IMR-90 (cell line): ENCODE measurements at regions not wholly inside any gene's neighbourhood (a gene's known extent, or its start where the extent isn't known, plus 50 kb on each side); places are given as distances from the start of the nearest gene placed in this dataset.

ENCODE experiments used
- ATAC-seq: fragments of 200-7000 bp; cut with Tn5 transposase; 2 replicates; pipeline ENCODE4 v1.9.1; 2020; ENCODE audit warnings: low read depth, mild to moderate bottlenecking, moderate library complexity
- BruUV-seq: library from RNA; stranded (reverse); fragments of 400-500 nt; replicated peaks from 2 replicates; lab custom pipeline; 2021; lab: Mats Ljungman, UMichigan
- CTCF ChIA-PET: fragments of 300-600 bp; formaldehyde crosslinking; extraction: SDS; loops from one replicate; lab custom pipeline; 2021; ENCODE audit warnings: antibody characterized with exemption; lab: Yijun Ruan, JAX
- POLR2A ChIA-PET: fragments of 300-600 bp; sonication (Branson Sonifier 250); formaldehyde crosslinking; loops from one replicate; lab custom pipeline; 2022; ENCODE audit warnings: antibody characterized with exemption; ENCODE audit not compliant: unreplicated experiment; lab: Charles Lee
- DNase-seq: peaks from one replicate; pipeline ENCODE4 v3.0.0; 2013
- H2AFZ ChIP-seq: replicated peaks from 2 replicates; pipeline ENCODE3; 2013; ENCODE audit warnings: low read length, mild to moderate bottlenecking; ENCODE audit not compliant: poor library complexity
- H2AK5ac ChIP-seq: 2 replicates; pipeline ENCODE4 v1.6.1; 2013; ENCODE audit warnings: low read depth, low read length, inconsistent platforms
- H2AK9ac ChIP-seq: replicated peaks from 2 replicates; pipeline ENCODE3; 2013; ENCODE audit warnings: mild to moderate bottlenecking, low read depth, low read length, moderate library complexity; ENCODE audit not compliant: poor library complexity
- H2BK120ac ChIP-seq: 2 replicates; pipeline ENCODE4 v1.6.1; 2013; ENCODE audit warnings: low read depth, low read length, inconsistent platforms
- H2BK15ac ChIP-seq: 3 replicates; pipeline ENCODE4 v1.6.1; 2013; ENCODE audit warnings: low read depth, low read length, inconsistent platforms
- H2BK20ac ChIP-seq: 2 replicates; pipeline ENCODE4 v1.6.1; 2013; ENCODE audit warnings: low read depth, mild to moderate bottlenecking, inconsistent platforms, low read length, moderate library complexity
- H2BK5ac ChIP-seq: 2 replicates; pipeline ENCODE4 v1.6.1; 2013; ENCODE audit warnings: mild to moderate bottlenecking, low read depth, low read length, inconsistent platforms; ENCODE audit not compliant: poor library complexity, severe bottlenecking
- H3K14ac ChIP-seq: replicated peaks from 2 replicates; pipeline ENCODE4 v1.6.1; 2013; ENCODE audit warnings: low read depth, low read length, inconsistent platforms
- H3K18ac ChIP-seq: 2 replicates; pipeline ENCODE4 v1.6.1; 2013; ENCODE audit warnings: low read depth, low read length, control low read depth
- H3K23ac ChIP-seq: 2 replicates; pipeline ENCODE4 v1.6.1; 2013; ENCODE audit warnings: low read depth, low read length, inconsistent platforms
- H3K27ac ChIP-seq: 2 replicates; pipeline ENCODE4 v1.5.1; 2013; ENCODE audit warnings: mild to moderate bottlenecking, control low read depth, low read length; ENCODE audit not compliant: insufficient read depth
- H3K27me3 ChIP-seq: 2 replicates; pipeline ENCODE4 v1.6.1; 2013; ENCODE audit warnings: low read length; ENCODE audit not compliant: control insufficient read depth, insufficient read depth
- H3K36me3 ChIP-seq: 2 replicates; pipeline ENCODE4 v1.6.1; 2013; ENCODE audit warnings: low read length, mixed read lengths; ENCODE audit not compliant: control insufficient read depth, insufficient read depth
- H3K4ac ChIP-seq: 2 replicates; pipeline ENCODE4 v1.6.1; 2013; ENCODE audit warnings: low read depth, low read length, inconsistent platforms
- H3K4me1 ChIP-seq: 2 replicates; pipeline ENCODE4 v1.6.1; 2013; ENCODE audit warnings: low read length, mixed read lengths; ENCODE audit not compliant: control insufficient read depth, insufficient read depth
- H3K4me2 ChIP-seq: 2 replicates; pipeline ENCODE4 v1.6.1; 2013; ENCODE audit warnings: low read depth, mild to moderate bottlenecking, control low read depth, low read length, moderate library complexity
- H3K4me3 ChIP-seq: 2 replicates; pipeline ENCODE4 v1.5.1; 2013; ENCODE audit warnings: low read depth, mild to moderate bottlenecking, control low read depth, low read length, moderate library complexity; ENCODE audit not compliant: insufficient read depth
- H3K56ac ChIP-seq: 2 replicates; pipeline ENCODE4 v1.6.1; 2013; ENCODE audit warnings: low read length, inconsistent platforms; ENCODE audit not compliant: insufficient read depth; ENCODE audit errors: extremely low read depth
- H3K79me1 ChIP-seq, 2 experiments: 2 replicates each; pipeline ENCODE4 v1.6.1; 2013; ENCODE audit warnings: low read length in 2 of 2, inconsistent platforms in 1 of 2, low read depth in 1 of 2
- H3K9ac ChIP-seq: 2 replicates; pipeline ENCODE4 v1.6.1; 2013; ENCODE audit warnings: low read depth, low read length, control low read depth
- H3K9me1 ChIP-seq: 2 replicates; pipeline ENCODE4 v1.6.1; 2013; ENCODE audit warnings: low read length, inconsistent platforms; ENCODE audit not compliant: insufficient read depth
- H3K9me3 ChIP-seq: 2 replicates; pipeline ENCODE4 v1.6.1; 2013; ENCODE audit warnings: low read length; ENCODE audit not compliant: control insufficient read depth, insufficient read depth
- H4K20me1 ChIP-seq: 2 replicates; pipeline ENCODE4 v1.6.1; 2013; ENCODE audit warnings: low read length, inconsistent platforms; ENCODE audit not compliant: insufficient read depth
- H4K5ac ChIP-seq: 2 replicates; pipeline ENCODE4 v1.6.1; 2013; ENCODE audit warnings: mild to moderate bottlenecking, low read depth, low read length, control low read depth
- H4K8ac ChIP-seq, 2 experiments: 2 replicates each; pipeline ENCODE4 v1.6.1; 2013; ENCODE audit warnings: low read depth in 2 of 2, low read length in 2 of 2, control low read depth in 1 of 2, inconsistent platforms in 1 of 2
- H4K91ac ChIP-seq: 2 replicates; pipeline ENCODE4 v1.6.1; 2013; ENCODE audit warnings: low read depth, low read length, inconsistent platforms; ENCODE audit not compliant: insufficient read depth
- BHLHE40 ChIP-seq: fragments of 150-350 bp; IDR thresholded peaks from 2 replicates; pipeline ENCODE4 v1.6.1; 2016; ENCODE audit warnings: mild to moderate bottlenecking, low read depth, low read length
- CEBPB ChIP-seq: IDR thresholded peaks from 2 replicates; pipeline ENCODE4 v1.6.1; 2012; ENCODE audit warnings: low read depth, low read length, improper control_type of control experiment
- CHD1 ChIP-seq: IDR thresholded peaks from 2 replicates; pipeline ENCODE4 v1.6.1; 2012; ENCODE audit warnings: low read depth, low read length, improper control_type of control experiment
- CTCF ChIP-seq: conservative IDR thresholded peaks from 2 replicates; pipeline ENCODE4 v1.5.1; 2012; ENCODE audit warnings: mild to moderate bottlenecking, low read depth, low read length, improper control_type of control experiment
- ELK1 ChIP-seq: fragments of 150-350 bp; IDR thresholded peaks from 2 replicates; pipeline ENCODE4 v1.6.1; 2016; ENCODE audit warnings: low read depth, mild to moderate bottlenecking, low read length, moderate library complexity, borderline replicate concordance
- FOS ChIP-seq: fragments of 150-350 bp; IDR thresholded peaks from 2 replicates; pipeline ENCODE4 v1.6.1; 2016; ENCODE audit warnings: low read depth, low read length
- MAZ ChIP-seq: IDR thresholded peaks from 2 replicates; pipeline ENCODE4 v1.6.1; 2012; ENCODE audit warnings: low read depth, mild to moderate bottlenecking, low read length, improper control_type of control experiment, moderate library complexity, borderline replicate concordance
- SMC3 ChIP-seq: fragments of 150-350 bp; IDR thresholded peaks from 2 replicates; pipeline ENCODE4 v1.6.1; 2016; ENCODE audit warnings: low read depth, mild to moderate bottlenecking, antibody characterized with exemption, low read length, moderate library complexity
- WGBS, 2 experiments: methylation state at CpG; one replicate each; pipeline versions ENCODE4 v1.1.5 to v1.1.7; 2013; ENCODE audit warnings: missing lambda C conversion rate in 2 of 2; ENCODE audit not compliant: insufficient read length in 1 of 2; ENCODE audit errors: extremely low coverage in 2 of 2; 5-methylcytosine and 5-hydroxymethylcytosine counted together
- dilution Hi-C: fragments of 300-500 bp; cut with HindIII; formaldehyde crosslinking; loops from one replicate; pipeline ENCODE4 v1.14.3; 2018; ENCODE audit warnings: low sequenced_read_pairs; ENCODE audit not compliant: unreplicated experiment
- in situ Hi-C: fragments of 300-500 bp; cut with MboI; formaldehyde crosslinking; loops from 3 replicates; pipeline ENCODE4 v1.14.3; 2019; ENCODE audit warnings: low sequenced_read_pairs, inconsistent platforms, mixed read lengths
- intact Hi-C: fragments of 100-400 bp; cut with micrococcal nuclease; formaldehyde crosslinking; loops from 2 replicates; pipeline ENCODE4 v1.10.0; 2022

GRCh38 chr1:56056438-56057287, 522.7 kb downstream of the PLPP3 start:
- 67% methylated on average over 3 of the region's 9 CpGs; no CpG with 5 or more reads in 1 of the 2 experiments for WGBS, 2 experiments
- no peaks in the 10 kb centered on the region for H3K36me3 ChIP-seq
- peaks cover 6% of the 10 kb centered on the region for H3K4me1 ChIP-seq
- no peak overlapping the region for H2BK15ac ChIP-seq
- POLR2A ChIA-PET = no interaction called here
- H3K56ac ChIP-seq = no peak overlapping the region
- H3K27ac ChIP-seq = no peak overlapping the region
- H3K9me1 ChIP-seq = peaks cover 10% of the 10 kb centered on the region; the same call in 1 of the 2 replicates
- no peak overlapping the region for H4K91ac ChIP-seq
- no peak overlapping the region for H4K8ac ChIP-seq
- no peaks in the 10 kb centered on the region for H3K79me1 ChIP-seq
- no peaks in the 10 kb centered on the region for H4K20me1 ChIP-seq
- H3K18ac ChIP-seq = no peak overlapping the region
- H3K27me3 ChIP-seq = no peaks in the 10 kb centered on the region
- H2AK5ac ChIP-seq = no peak overlapping the region
- no peak overlapping the region for H2BK120ac ChIP-seq
- TF ChIP-seq FOS (no peak), SMC3 (no peak), CHD1 (no peak), CTCF (no peak), BHLHE40 (no peak), CEBPB (peak; percentile 40; the same call in 1 of the 2 replicates), ELK1 (no peak), MAZ (no peak)
- no peak overlapping the region for H3K14ac ChIP-seq
- no peak overlapping the region for H4K5ac ChIP-seq
- in situ Hi-C loops (no loop called here), dilution Hi-C loops (no loop called here), intact Hi-C loops (no loop called here)
- H3K9me3 ChIP-seq = peaks cover 2% of the 10 kb centered on the region
- no peak overlapping the region for H2AFZ ChIP-seq
- H3K23ac ChIP-seq = no peak overlapping the region
- DNase-seq (peak; percentile 60), ATAC-seq (no peak)
- H3K4me2 ChIP-seq = no peak overlapping the region; the same call in 1 of the 2 replicates
- H3K4ac ChIP-seq = no peak overlapping the region
- BruUV-seq = no TSS peak
- H2BK5ac ChIP-seq = no peak overlapping the region
- no peak overlapping the region for H2BK20ac ChIP-seq
- CTCF ChIA-PET = interaction anchor here (1.0 kb wide), 1 partner anchor 518 kb away, joined by 3 read pairs; no protein-coding TSS in a partner anchor
- H3K9ac ChIP-seq = no peak overlapping the region
- no peak overlapping the region for H2AK9ac ChIP-seq
- no peak overlapping the region for H3K4me3 ChIP-seq
